ENCODE measurements at regions not wholly inside any gene's neighbourhood (a gene's known extent, or its start where the extent isn't known, plus 50 kb on each side); places are given as distances from the start of the nearest gene placed in this dataset.
"Not testable (repeated sequence)": the region's sequence is repeated elsewhere in the genome, so short reads cannot be mapped to it uniquely, and the experiment has no call there.

DNA sequence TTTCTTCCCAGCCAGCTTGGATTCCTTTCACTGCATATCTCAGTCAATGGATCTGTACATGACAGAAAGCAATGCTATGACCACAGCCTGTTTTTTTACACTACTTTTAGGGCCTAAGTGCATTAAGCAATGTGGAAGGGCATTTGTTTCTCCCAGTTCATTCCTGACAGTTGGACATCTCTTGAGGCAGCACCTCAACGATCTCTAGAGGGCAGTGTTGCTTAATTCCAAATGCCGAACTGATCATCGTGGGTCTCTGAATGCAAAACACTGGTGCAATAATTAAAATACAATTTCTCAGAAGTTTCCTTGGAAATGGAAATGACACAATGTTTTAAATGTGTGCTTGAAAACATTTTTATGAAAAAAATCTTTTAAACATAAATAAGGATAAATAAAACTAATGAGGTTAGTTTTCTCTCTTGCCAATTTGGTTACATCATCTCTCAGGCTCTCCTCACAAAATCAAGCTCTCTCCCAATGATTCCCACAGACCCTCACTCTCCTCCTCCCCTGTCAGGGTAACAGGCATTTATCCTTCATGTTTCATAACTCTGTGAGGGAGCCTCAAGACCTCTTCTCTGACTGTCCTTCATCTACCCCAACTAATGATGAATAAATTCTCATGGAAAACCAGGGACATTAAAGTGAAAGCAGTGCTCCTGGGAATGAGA lies 192.4 kb upstream of the SLC16A7 start:
- no peak for DNase-seq

DNA sequence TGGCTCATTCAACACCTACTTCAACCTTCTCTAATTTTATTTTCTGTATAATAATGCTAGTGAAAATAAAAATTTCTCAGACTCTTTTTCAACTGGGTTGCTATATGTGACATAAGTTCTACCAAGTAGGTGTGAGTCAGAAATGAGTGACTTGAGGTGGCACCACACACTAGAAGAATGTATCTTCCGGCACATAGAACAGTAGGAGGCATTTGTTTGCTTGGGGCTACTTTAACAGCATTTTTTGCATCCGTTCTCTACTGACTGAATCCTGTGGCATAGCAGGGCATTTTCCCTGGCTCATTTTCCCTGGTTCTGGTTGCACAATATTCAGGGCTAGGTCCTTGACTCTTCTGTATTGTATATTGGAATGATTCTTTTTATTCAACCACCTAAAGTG lies 194.0 kb upstream of the SLC16A7 start:
- no peak for DNase-seq

DNA sequence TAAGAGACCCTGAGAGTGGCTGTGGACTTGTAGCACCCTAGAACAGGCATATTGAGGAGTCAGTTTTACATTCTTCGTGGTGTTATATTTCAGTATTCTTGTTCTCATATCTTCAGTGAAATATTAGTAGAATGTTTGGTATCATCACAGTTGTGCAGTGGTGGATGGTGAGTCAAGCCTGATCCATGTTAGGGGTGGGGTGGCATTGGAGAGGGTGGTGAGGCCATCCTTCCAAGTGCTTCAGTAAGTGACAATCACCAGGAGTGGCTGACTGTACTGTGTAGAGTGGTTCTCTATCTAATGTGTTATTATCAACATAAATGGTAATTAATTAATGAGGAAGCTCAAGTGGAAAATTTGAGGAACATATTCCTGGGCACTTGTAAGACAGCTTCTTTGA lies 197.7 kb upstream of the SLC16A7 start:
- DNase-seq: no peak

GRCh38 chr12:59396919-59397318 lies 198.9 kb upstream of the SLC16A7 start:
- DNase-seq: no peak

GRCh38 chr12:59396519-59396918 lies 199.3 kb upstream of the SLC16A7 start:
- DNase-seq: no peak

- not testable (repeated sequence) for DNase-seq
Observed at GRCh38 chr12:59395310-59395709, 200.5 kb upstream of the SLC16A7 start.

DNA sequence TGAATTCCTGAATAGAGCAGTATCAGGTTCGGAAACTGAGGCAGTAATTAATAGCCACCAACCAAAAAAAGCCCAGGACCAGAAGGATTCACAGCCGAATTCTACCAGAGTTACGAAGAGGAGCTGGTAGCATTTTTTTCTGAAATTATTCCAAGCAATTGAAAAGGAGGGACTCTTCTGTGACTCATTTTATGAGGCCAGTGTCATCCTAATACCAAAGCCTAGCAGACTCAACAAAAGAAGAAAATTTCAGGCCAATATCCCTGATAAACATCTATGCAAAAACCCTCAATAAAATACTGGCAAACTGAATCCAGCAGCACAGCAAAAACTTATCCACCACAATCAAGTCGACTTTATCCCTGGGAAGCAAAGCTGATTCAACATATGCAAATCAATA lies 202.3 kb upstream of the SLC16A7 start:
- no peak for DNase-seq

DNA sequence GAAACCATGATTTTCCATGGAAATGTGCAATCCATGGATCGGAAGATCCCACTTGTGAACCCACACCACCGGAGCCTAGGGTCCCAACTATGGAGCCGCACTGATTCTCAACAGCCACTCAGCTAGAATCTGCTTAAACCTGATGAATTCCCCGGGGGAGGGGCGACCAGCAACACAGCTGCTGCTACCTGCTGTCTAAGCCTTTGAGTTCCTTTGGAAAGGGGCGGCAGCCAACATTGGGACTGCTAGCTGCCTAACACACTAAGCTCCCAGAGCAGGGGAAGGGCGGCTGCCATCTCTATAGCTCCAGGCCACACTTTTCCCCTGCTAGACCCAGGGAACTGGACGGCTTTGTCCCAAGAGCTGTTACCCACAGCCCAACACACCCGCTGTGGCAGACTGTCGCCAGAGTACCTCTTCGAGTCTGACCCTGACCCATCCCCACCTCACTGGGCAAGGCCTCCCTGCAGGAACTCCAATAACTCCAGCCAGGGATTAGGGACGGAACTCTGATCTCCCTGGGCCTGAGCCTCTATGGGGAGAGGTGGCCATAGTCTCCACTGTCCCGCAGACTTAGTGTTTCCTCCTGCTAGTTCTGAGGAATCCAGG lies 205.8 kb upstream of the SLC16A7 start:
- DNase-seq: no peak

DNA sequence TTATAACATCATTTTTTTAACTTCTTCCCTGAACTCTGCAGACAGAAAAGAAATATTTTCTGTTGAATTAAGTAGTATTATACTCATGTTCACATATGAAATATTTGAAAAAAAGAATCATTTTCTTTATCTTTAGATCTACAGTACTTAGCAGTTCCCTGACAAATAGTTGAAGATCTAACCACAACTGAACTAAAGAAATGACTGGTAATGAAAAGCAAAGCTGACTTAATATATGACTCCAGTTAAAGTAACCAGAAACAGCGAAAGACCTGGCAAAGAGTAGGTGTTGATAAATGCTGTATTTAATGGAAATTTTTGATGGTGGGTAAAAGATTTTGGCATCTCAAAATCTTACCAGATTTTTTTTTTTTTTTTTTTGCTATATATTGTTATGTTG lies 207.1 kb upstream of the SLC16A7 start:
- no peak for DNase-seq

- DNase-seq: no peak
Observed at GRCh38 chr12:59388176-59388575, 207.7 kb upstream of the SLC16A7 start.

DNA sequence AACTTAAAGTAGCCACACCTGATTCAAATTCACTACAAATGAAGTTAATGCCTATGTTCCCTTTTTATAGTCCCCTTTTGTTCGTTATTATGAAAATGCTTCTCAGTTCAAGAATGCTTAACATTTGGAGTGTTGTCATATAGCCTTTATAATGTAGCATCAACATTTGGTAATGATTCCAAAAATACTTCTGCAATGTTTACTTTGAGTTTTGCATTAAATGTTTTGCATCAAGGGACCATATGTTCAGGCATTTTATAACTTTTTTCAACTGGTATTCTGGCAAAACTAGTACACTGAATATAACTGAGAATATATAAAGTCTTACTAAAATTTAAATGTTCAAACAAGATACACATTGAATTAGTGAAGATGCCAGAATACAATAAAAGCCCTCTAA lies 209.6 kb upstream of the SLC16A7 start:
- no peak for DNase-seq

DNA sequence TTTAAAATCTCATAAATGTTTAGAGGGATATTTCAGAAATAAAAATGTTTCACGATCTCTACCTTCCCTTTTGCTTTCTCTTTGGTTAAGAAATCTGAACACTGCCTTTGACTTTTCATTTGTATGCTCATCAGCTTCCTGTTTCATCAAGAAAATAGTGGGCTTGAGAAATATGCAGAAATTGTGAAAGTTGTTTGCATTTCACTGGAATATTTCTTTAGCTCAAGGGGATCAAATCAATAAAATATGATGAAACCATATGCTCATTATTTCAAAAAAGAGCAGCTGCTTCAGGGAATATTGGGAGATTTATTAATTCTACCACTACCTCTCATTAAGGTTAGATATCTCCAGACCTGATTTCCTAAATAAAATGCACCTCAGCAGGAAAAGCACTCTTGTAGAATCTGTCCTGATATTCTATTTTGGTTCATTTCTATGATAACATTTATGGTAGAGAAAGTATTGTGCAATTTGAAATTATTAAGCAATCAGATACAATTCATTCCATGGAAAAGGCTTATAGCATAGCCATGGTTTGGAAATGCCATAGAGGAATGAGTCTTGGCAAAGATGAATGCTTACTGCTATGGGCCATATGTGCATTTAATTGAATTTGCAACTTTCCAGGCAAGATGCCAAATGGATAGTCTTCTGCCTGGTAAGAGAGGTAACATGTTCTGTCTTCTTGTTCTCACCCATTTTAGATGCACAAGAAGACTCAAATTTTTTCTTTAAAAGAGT lies 212.6 kb upstream of the SLC16A7 start:
- DNase-seq: no peak

DNA sequence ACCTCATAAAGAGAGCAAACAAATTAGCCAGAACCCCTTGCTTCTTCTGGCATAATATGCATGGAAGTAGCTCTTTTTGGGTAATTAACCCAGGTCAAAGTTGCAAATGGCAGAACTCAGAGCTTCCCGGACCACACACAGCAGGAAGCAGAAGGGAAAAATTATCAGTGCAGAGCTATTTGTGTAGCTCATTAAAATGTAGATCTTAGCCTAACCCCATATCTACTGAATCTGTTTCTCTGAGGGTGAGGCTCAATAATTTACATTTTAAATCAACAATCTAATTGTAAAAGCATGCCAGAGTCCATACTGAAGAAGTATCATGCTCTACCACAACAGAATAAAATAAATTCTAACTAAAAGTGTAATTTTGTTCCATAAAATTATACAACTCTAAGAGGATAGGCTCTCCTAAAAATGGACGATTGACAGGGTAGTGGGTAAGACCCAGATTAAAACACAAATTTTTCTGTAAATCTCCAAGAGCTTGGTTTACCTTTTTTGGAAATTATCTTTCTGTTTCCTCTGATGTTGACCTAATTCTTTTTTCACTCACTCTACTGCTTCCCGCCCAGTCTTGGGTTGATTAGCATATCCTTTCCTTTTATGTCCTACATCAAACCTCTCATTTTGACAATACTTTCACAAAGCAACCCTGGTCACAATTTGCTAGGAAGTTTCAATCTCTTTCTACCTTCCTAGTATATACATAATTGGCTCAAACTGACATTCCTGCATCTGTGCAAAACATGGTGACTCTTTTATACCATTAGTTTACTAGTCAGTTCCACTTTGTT lies 213.3 kb upstream of the SLC16A7 start:
- DNase-seq: no peak

- DNase-seq: no peak
Observed at GRCh38 chr12:59381106-59381505, 214.7 kb upstream of the SLC16A7 start.

GRCh38 chr12:59375633-59376032 lies 220.2 kb upstream of the SLC16A7 start:
- DNase-seq: no peak

GRCh38 chr12:59374783-59375182 lies 221.0 kb upstream of the SLC16A7 start:
- DNase-seq: no peak

DNA sequence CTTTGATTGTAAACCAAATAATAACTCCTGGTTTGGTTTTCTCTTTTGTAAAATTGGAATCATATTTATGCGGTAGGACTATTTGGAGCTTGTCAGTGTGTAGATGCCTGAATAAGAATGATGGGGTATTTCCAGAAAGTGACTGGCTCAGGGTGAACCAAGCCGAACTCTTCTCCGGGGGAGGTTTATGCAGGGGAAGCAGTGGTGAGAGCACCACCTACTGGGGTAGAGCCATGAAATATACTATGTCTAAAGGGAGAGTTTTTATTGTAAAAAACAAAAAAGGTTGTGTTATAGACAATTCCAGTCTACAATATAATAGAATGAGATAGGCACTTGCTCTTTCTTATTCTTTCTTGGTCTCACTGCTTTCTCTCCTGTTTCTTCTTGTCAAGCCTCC lies 222.9 kb upstream of the SLC16A7 start:
- DNase-seq: no peak

GRCh38 chr12:59370933-59371332 lies 224.9 kb upstream of the SLC16A7 start:
- no peak for DNase-seq

DNA sequence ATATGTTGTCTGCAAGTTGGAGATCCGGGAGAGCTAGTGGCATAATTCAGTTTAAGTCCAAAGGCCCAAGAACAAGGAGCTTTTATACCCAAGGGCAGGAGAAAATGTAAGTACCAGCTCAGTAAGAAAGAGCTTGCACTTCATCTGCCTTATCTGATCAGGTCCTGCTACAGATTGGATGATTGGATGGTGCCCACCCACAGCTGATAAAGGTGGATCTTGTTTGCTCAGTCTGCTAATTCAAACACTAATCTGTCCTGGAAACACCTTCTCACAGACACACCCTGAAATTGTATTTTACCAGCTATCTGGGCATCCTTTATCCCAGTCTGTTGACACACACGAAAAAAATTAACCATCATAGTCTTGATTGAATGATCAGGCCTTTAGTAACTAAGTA lies 230.7 kb upstream of the SLC16A7 start:
- no peak for DNase-seq

- DNase-seq: no peak
Observed at GRCh38 chr12:59357811-59358210, 238.0 kb upstream of the SLC16A7 start.

DNA sequence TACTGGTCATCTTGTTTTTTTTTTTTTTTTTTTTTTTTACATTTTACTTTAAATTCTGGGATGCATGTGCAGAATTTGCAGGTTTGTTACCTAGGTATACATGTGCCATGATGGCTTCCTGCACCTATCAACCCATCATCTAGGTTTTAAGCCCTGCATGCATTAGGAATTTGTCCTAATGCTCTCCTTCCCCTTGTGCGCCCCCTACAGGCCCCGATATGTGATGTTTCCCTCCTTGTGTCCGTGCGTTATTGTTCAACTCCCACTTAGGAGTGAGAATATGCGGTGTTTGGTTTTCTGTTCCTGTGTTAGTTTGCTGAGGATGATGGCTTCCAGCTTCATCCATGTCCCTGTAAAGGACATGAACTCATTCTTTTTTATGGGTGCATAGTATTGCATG lies 249.6 kb upstream of the SLC16A7 start:
- not testable (repeated sequence) for DNase-seq

- DNase-seq: no peak
Observed at GRCh38 chr12:59345406-59345805, 250.4 kb upstream of the SLC16A7 start.

DNA sequence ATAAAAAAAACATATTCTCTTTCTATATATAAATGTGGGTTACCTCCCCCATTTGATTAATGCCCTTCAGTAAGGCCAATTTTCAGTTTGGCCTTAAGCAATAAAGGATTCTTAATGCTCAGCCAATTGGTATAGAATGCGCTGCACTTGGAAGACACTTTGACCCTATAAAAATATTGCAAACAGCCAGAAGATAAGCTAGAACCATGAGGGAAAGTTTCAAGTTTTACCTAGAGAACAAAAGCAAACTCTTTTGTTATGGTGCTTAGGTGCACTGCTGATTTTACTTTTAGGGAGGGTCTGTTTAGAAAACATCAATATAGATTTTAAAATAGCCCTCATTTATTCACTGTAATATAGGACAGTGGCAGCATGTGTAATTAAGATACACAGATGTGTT lies 251.6 kb upstream of the SLC16A7 start:
- no peak for DNase-seq

DNA sequence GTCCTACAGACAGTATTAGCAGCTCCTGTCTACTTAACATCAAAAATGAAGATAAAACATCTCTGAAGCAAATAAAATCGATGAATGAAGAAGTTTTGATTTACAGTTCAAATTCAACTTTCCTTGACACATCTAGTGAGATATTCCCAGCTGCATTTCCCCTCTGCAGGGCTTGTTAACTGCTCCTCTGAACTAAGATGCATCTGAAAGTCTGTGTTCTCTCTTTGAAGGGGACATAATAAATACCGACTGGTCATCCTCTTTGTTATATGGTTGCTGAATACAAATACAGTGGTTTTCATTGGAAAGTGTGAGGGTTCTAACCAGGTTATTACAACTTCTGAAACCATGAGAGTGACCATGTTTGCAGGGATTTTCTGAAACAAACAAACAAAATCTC lies 266.4 kb upstream of the SLC16A7 start:
- DNase-seq: no peak
